ENCODE measurements at regions not wholly inside any gene's neighbourhood (a gene's known extent, or its start where the extent isn't known, plus 50 kb on each side); places are given as distances from the start of the nearest gene placed in this dataset.

DNA sequence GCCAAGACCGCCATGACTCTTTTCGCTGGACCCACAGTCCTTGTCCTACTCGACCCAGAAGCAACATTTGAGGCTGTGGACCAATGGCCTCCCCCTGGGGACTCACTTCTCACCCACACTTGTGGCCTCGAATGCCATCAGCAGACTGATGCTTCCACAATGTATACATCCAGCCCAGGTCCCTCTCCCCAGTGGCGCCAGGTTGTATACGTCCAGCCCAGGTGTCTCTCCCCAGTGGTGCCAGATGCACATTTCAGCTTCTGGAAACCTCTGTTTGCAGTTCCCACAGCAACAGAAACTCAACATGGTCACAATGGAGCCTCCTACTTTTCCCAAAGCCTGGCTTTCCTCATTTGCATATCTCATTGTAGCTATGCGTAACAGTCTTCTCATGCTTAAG lies 210.5 kb upstream of the RNF32 start:
- no peaks in the 10 kb centered on the region for H3K27me3 ChIP-seq (replicated peaks; ENCODE audit: insufficient read depth)
- no peak overlapping the region for H2AFZ ChIP-seq
- H3K79me2 ChIP-seq (ENCODE audit: insufficient read depth), result no peaks in the 10 kb centered on the region
- H3F3A ChIP-seq (ENCODE audit: insufficient read depth), result no peaks in the 10 kb centered on the region
- H3K4me1 ChIP-seq (ENCODE audit: insufficient read depth), result no peaks in the 10 kb centered on the region
- H3K9me3 ChIP-seq (ENCODE audit: low read depth), result no peaks in the 10 kb centered on the region
- no peak overlapping the region for H3K9ac ChIP-seq
- H3K9me2 ChIP-seq (ENCODE audit: insufficient read depth), result no peaks in the 10 kb centered on the region
- H3K27ac ChIP-seq, result no peak overlapping the region
- in situ Hi-C loops (cut with MboI), result no loop called here
- WGBS, 2 experiments (ENCODE audit: low coverage in 1 of 2, low lambda C conversion rate in 2 of 2, missing lambda C conversion rate in 2 of 2), result 16 to 24% methylated on average over 7 of the region's 7 CpGs
- no peak for TF ChIP-seq EZH2phosphoT487 (IDR thresholded peaks at IDR 0.05; ENCODE audit: insufficient read depth, low read depth)
- no peak for TF ChIP-seq EZH2 (IDR thresholded peaks at IDR 0.05; ENCODE audit: insufficient read depth, poor library complexity, severe bottlenecking)
- DNase-seq, result no peak
- no peak overlapping the region for H3K4me2 ChIP-seq (ENCODE audit: unreplicated experiment)
- no peak overlapping the region for H3K4me3 ChIP-seq
- no peaks in the 10 kb centered on the region for H3K36me3 ChIP-seq (ENCODE audit: low read depth)
- no peaks in the 10 kb centered on the region for H4K20me1 ChIP-seq (ENCODE audit: insufficient read depth)

DNA sequence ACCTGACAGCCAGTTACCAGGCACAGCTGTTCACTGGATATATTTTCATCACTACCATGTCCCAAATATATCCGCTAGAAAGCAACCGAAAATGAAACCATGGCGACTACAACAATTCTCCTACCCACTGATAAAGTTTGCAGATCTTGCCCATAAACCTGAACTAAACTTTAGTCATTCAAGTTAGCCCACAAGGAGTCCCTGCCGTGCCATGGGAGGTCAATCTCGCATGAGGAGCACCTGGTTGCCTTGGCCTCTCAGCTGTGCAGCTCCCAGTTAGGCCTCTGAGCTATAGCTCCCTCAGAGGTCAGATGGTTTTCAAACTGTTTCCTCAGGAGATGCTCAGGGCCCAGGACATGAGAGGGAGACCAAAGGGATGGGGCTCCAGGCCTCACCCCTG lies 211.1 kb upstream of the RNF32 start:
- Histone ChIP-seq H4K20me1 (ENCODE audit: insufficient read depth) (no peaks in the 10 kb centered on the region), H3F3A (ENCODE audit: insufficient read depth) (no peaks in the 10 kb centered on the region), H2AFZ (no peak overlapping the region), H3K4me3 (no peak overlapping the region), H3K9me2 (ENCODE audit: insufficient read depth) (no peaks in the 10 kb centered on the region), H3K4me1 (ENCODE audit: insufficient read depth) (no peaks in the 10 kb centered on the region), H3K9ac (no peak overlapping the region), H3K27ac (no peak overlapping the region), H3K27me3 (replicated peaks; ENCODE audit: insufficient read depth) (no peaks in the 10 kb centered on the region), H3K9me3 (ENCODE audit: low read depth) (no peaks in the 10 kb centered on the region), H3K36me3 (ENCODE audit: low read depth) (no peaks in the 10 kb centered on the region), H3K4me2 (ENCODE audit: unreplicated experiment) (no peak overlapping the region), H3K79me2 (ENCODE audit: insufficient read depth) (no peaks in the 10 kb centered on the region)
- 25 to 29% methylated on average over 5 of the region's 5 CpGs for WGBS, 2 experiments (ENCODE audit: low coverage in 1 of 2, low lambda C conversion rate in 2 of 2, missing lambda C conversion rate in 2 of 2)
- TF ChIP-seq EZH2phosphoT487 (IDR thresholded peaks at IDR 0.05; ENCODE audit: insufficient read depth, low read depth) (no peak), EZH2 (IDR thresholded peaks at IDR 0.05; ENCODE audit: insufficient read depth, poor library complexity, severe bottlenecking) (no peak)
- no peak for DNase-seq
- in situ Hi-C loops (cut with MboI), result no loop called here

DNA sequence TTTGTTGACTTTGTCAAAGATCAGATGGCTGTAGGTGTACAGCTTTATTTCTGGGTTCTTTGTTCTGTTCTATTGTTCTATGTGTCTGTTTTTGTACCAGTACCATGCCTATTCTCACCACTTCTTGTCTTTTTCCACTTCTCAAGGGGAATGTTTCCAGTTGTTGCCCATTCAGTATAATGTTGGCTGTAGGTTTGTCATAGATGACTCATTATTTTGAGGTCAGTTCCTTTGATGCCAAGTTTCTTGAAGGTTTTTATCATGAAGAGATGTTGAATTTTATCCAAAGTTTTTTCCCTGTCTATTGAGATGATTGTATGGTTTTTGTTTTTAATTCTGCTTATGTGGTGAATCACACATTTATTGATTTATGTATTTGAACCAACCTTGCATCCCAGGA lies 216.7 kb upstream of the RNF32 start:
- no peak for TF ChIP-seq EZH2phosphoT487 (IDR thresholded peaks at IDR 0.05; ENCODE audit: insufficient read depth, low read depth)
- no peak for TF ChIP-seq EZH2 (IDR thresholded peaks at IDR 0.05; ENCODE audit: insufficient read depth, poor library complexity, severe bottlenecking)
- H3K4me1 ChIP-seq (ENCODE audit: insufficient read depth), result no peaks in the 10 kb centered on the region
- H3K9me3 ChIP-seq (ENCODE audit: low read depth), result no peaks in the 10 kb centered on the region
- H3K27me3 ChIP-seq (replicated peaks; ENCODE audit: insufficient read depth), result no peaks in the 10 kb centered on the region
- no peak overlapping the region for H3K4me3 ChIP-seq
- H3K4me2 ChIP-seq (ENCODE audit: unreplicated experiment), result no peak overlapping the region
- in situ Hi-C loops (cut with MboI), result no loop called here
- no peaks in the 10 kb centered on the region for H3K79me2 ChIP-seq (ENCODE audit: insufficient read depth)
- H3F3A ChIP-seq (ENCODE audit: insufficient read depth), result no peaks in the 10 kb centered on the region
- no peaks in the 10 kb centered on the region for H3K9me2 ChIP-seq (ENCODE audit: insufficient read depth)
- no peaks in the 10 kb centered on the region for H4K20me1 ChIP-seq (ENCODE audit: insufficient read depth)
- H3K36me3 ChIP-seq (ENCODE audit: low read depth), result no peaks in the 10 kb centered on the region
- no peak for DNase-seq
- H3K9ac ChIP-seq, result no peak overlapping the region
- no peak overlapping the region for H2AFZ ChIP-seq
- H3K27ac ChIP-seq, result no peak overlapping the region

DNA sequence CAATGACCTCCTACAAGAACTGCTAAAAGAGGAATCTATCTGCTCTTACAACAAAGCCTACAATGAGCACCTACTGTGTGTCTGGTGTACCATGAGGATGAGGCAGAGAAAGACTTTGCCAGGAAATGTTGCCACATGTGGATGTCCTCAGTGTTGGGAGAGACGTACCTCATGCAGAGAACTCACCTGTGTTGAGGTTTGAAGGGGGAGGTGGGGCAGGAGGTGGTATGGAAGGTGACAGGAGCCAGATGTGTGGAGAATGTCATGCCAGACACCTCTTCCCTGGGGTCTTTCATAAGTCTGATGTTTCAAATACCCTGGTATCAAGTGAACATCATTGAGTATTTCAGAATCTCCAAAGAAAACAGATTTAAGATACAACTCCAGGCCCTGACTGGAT lies 220.1 kb upstream of the RNF32 start:
- no peak overlapping the region for H3K4me2 ChIP-seq (ENCODE audit: unreplicated experiment)
- no peaks in the 10 kb centered on the region for H3K9me3 ChIP-seq (ENCODE audit: low read depth)
- TF ChIP-seq EZH2 (IDR thresholded peaks at IDR 0.05; ENCODE audit: insufficient read depth, poor library complexity, severe bottlenecking) (no peak), EZH2phosphoT487 (IDR thresholded peaks at IDR 0.05; ENCODE audit: insufficient read depth, low read depth) (no peak)
- no peaks in the 10 kb centered on the region for H3K27me3 ChIP-seq (replicated peaks; ENCODE audit: insufficient read depth)
- in situ Hi-C loops (cut with MboI), result no loop called here
- no peaks in the 10 kb centered on the region for H3K36me3 ChIP-seq (ENCODE audit: low read depth)
- H3K9me2 ChIP-seq (ENCODE audit: insufficient read depth), result no peaks in the 10 kb centered on the region
- no peaks in the 10 kb centered on the region for H3F3A ChIP-seq (ENCODE audit: insufficient read depth)
- no peak overlapping the region for H2AFZ ChIP-seq
- no peak overlapping the region for H3K27ac ChIP-seq
- WGBS, 2 experiments (ENCODE audit: low coverage in 1 of 2, low lambda C conversion rate in 2 of 2, missing lambda C conversion rate in 2 of 2), result 6 to 7% methylated on average over 1 of the region's 1 CpG
- H4K20me1 ChIP-seq (ENCODE audit: insufficient read depth), result no peaks in the 10 kb centered on the region
- H3K4me1 ChIP-seq (ENCODE audit: insufficient read depth), result no peaks in the 10 kb centered on the region
- no peak for DNase-seq
- H3K9ac ChIP-seq, result no peak overlapping the region
- H3K79me2 ChIP-seq (ENCODE audit: insufficient read depth), result no peaks in the 10 kb centered on the region
- H3K4me3 ChIP-seq, result no peak overlapping the region

- Histone ChIP-seq H3K4me2 (ENCODE audit: unreplicated experiment) (no peak overlapping the region), H2AFZ (no peak overlapping the region), H3K36me3 (ENCODE audit: low read depth) (no peaks in the 10 kb centered on the region), H3K9me3 (ENCODE audit: low read depth) (no peaks in the 10 kb centered on the region), H3K4me1 (ENCODE audit: insufficient read depth) (no peaks in the 10 kb centered on the region), H3K9ac (no peak overlapping the region), H3K27ac (no peak overlapping the region), H3F3A (ENCODE audit: insufficient read depth) (no peaks in the 10 kb centered on the region), H3K79me2 (ENCODE audit: insufficient read depth) (no peaks in the 10 kb centered on the region), H3K4me3 (no peak overlapping the region), H4K20me1 (ENCODE audit: insufficient read depth) (no peaks in the 10 kb centered on the region), H3K27me3 (replicated peaks; ENCODE audit: insufficient read depth) (no peaks in the 10 kb centered on the region), H3K9me2 (ENCODE audit: insufficient read depth) (no peaks in the 10 kb centered on the region)
- in situ Hi-C loops (cut with MboI), result no loop called here
- no peak for DNase-seq
- TF ChIP-seq EZH2phosphoT487 (IDR thresholded peaks at IDR 0.05; ENCODE audit: insufficient read depth, low read depth) (no peak), EZH2 (IDR thresholded peaks at IDR 0.05; ENCODE audit: insufficient read depth, poor library complexity, severe bottlenecking) (no peak)
- WGBS, 2 experiments (ENCODE audit: low coverage in 1 of 2, low lambda C conversion rate in 2 of 2, missing lambda C conversion rate in 2 of 2), result 26 to 33% methylated on average over 3 of the region's 3 CpGs
These were observed 220.8 kb upstream of the RNF32 start for GRCh38 chr7:156419782-156420181.

All from GM23248 (cell line).